Suprapubic skin (tissue), 3 donors: ENCODE measurements at regions not wholly inside any gene's neighbourhood (a gene's known extent, or its start where the extent isn't known, plus 50 kb on each side); places are given as distances from the start of the nearest gene placed in this dataset.
"Not testable (repeated sequence)": the region's sequence is repeated elsewhere in the genome, so short reads cannot be mapped to it uniquely, and the experiment has no call there.

Source experiments
- POLR2A ChIP-seq, 2 donors: fragments of 450-650 bp; IDR thresholded peaks; one replicate each; pipeline ENCODE4 v1.6.1; 2017; ENCODE audit warnings: antibody characterized with exemption in 2 of 2, mild to moderate bottlenecking in 2 of 2, moderate library complexity in 2 of 2
- TF ChIP-seq, protein P1 (sequence below), 2 donors: fragments of 200-600 bp in 1 of 2; fragments of 450-650 bp in 1 of 2; sonication (generic) in 1 of 2; IDR thresholded peaks; one replicate each; pipeline ENCODE4 v1.5.1; 2016 to 2019; ENCODE audit warnings: antibody characterized with exemption in 2 of 2, mild to moderate bottlenecking in 1 of 2, moderate library complexity in 1 of 2

- TF ChIP-seq, protein P1, sequence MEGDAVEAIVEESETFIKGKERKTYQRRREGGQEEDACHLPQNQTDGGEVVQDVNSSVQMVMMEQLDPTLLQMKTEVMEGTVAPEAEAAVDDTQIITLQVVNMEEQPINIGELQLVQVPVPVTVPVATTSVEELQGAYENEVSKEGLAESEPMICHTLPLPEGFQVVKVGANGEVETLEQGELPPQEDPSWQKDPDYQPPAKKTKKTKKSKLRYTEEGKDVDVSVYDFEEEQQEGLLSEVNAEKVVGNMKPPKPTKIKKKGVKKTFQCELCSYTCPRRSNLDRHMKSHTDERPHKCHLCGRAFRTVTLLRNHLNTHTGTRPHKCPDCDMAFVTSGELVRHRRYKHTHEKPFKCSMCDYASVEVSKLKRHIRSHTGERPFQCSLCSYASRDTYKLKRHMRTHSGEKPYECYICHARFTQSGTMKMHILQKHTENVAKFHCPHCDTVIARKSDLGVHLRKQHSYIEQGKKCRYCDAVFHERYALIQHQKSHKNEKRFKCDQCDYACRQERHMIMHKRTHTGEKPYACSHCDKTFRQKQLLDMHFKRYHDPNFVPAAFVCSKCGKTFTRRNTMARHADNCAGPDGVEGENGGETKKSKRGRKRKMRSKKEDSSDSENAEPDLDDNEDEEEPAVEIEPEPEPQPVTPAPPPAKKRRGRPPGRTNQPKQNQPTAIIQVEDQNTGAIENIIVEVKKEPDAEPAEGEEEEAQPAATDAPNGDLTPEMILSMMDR (IDR thresholded peaks at IDR 0.05): not testable (repeated sequence)
- not testable (repeated sequence) for TF ChIP-seq POLR2A (IDR thresholded peaks at IDR 0.05)
Observed at GRCh38 chr16:88167798-88168556, 214.8 kb upstream of the ZNF469 start.
